H1 (cell line): ENCODE measurements at regions not wholly inside any gene's neighbourhood (a gene's known extent, or its start where the extent isn't known, plus 50 kb on each side); places are given as distances from the start of the nearest gene placed in this dataset.

ENCODE experiments used
- CTCF ChIA-PET: fragments of 300-600 bp; sonication (Branson Sonifier 250); formaldehyde crosslinking; loops from one replicate; lab custom pipeline; 2021; ENCODE audit not compliant: partially characterized antibody; lab: Charles Lee
- POLR2A ChIA-PET: fragments of 300-600 bp; sonication (Branson Sonifier 250); formaldehyde crosslinking; loops from one replicate; lab custom pipeline; 2021; ENCODE audit warnings: inconsistent platforms; ENCODE audit not compliant: partially characterized antibody; lab: Charles Lee
- DNase-seq, 2 experiments: peaks; one replicate each; pipeline versions ENCODE4 v3.0.0 to v3.0.0-alpha.2; 2010 to 2022; ENCODE audit warnings: low spot score in 2 of 2, low read depth in 1 of 2, mixed read lengths in 1 of 2
- FAIRE-seq: peaks from 2 replicates; lab custom pipeline; 2011; peaks lifted over from hg19 to GRCh38; lab: Jason Lieb, UNC
- H2AFZ ChIP-seq: 2 replicates; pipeline ENCODE4 v1.8.1; 2012; ENCODE audit warnings: low read length, inconsistent platforms
- H2AK5ac ChIP-seq: 2 replicates; pipeline ENCODE4 v1.6.1; 2013; ENCODE audit warnings: low read depth, low read length
- H2BK120ac ChIP-seq: replicated peaks from 2 replicates; pipeline ENCODE3; 2013; ENCODE audit warnings: low read depth, low read length, inconsistent platforms
- H2BK12ac ChIP-seq: 2 replicates; pipeline ENCODE4 v1.6.1; 2013; ENCODE audit warnings: low read depth, low read length
- H2BK15ac ChIP-seq: 2 replicates; pipeline ENCODE4 v1.6.1; 2013; ENCODE audit warnings: low read length
- H2BK20ac ChIP-seq: 2 replicates; pipeline ENCODE4 v1.6.1; 2013; ENCODE audit warnings: low read length
- H2BK5ac ChIP-seq: 2 replicates; pipeline ENCODE4 v1.6.1; 2013; ENCODE audit warnings: low read depth, low read length
- H3K14ac ChIP-seq: 2 replicates; pipeline ENCODE4 v1.6.1; 2013; ENCODE audit warnings: inconsistent platforms; ENCODE audit not compliant: insufficient read length
- H3K18ac ChIP-seq: 2 replicates; pipeline ENCODE4 v1.6.1; 2013; ENCODE audit warnings: low read length; ENCODE audit errors: extremely low read depth
- H3K23ac ChIP-seq: 2 replicates; pipeline ENCODE4 v1.6.1; 2013; ENCODE audit warnings: inconsistent platforms; ENCODE audit not compliant: insufficient read length
- H3K23me2 ChIP-seq: 2 replicates; pipeline ENCODE4 v1.6.1; 2013; ENCODE audit warnings: low read depth, low read length
- H3K27ac ChIP-seq: 2 replicates; pipeline ENCODE4 v1.6.1; 2011; ENCODE audit warnings: low read depth, low read length, inconsistent platforms
- H3K27me3 ChIP-seq, 4 experiments: replicated peaks in 1 of 4; 1 replicate in 1 of 4; 2 replicates in 3 of 4; pipeline versions ENCODE4 v1.6.1 to v1.8.1; 2011 to 2013; ENCODE audit warnings: low read length in 3 of 4, mild to moderate bottlenecking in 3 of 4, inconsistent platforms in 2 of 4, mixed read lengths in 2 of 4, moderate library complexity in 1 of 4; ENCODE audit not compliant: control insufficient read depth in 3 of 4, insufficient read depth in 3 of 4; ENCODE audit errors: extremely low read depth in 1 of 4
- H3K36me3 ChIP-seq, 4 experiments: 2 replicates each; pipeline versions ENCODE4 v1.6.1 to v1.8.1; 2011 to 2013; ENCODE audit warnings: mild to moderate bottlenecking in 4 of 4, low read length in 3 of 4, moderate library complexity in 2 of 4, control low read depth in 1 of 4, inconsistent platforms in 1 of 4; ENCODE audit not compliant: insufficient read depth in 4 of 4, control insufficient read depth in 2 of 4
- H3K4ac ChIP-seq: replicated peaks from 2 replicates; pipeline ENCODE3; 2013; ENCODE audit warnings: low read length, low read depth, mixed read lengths, inconsistent platforms; ENCODE audit not compliant: insufficient read length
- H3K4me1 ChIP-seq, 4 experiments: replicated peaks in 1 of 4; 1 replicate in 1 of 4; 2 replicates in 3 of 4; pipeline versions ENCODE4 v1.6.1 to v1.8.1; 2011 to 2013; ENCODE audit warnings: low read length in 3 of 4, inconsistent platforms in 2 of 4, mixed read lengths in 1 of 4; ENCODE audit not compliant: insufficient read depth in 4 of 4, control insufficient read depth in 3 of 4
- H3K4me2 ChIP-seq, 2 experiments: 2 replicates each; pipeline versions ENCODE4 v1.6.1 to v1.8.1; 2011 to 2013; ENCODE audit warnings: low read depth in 2 of 2, low read length in 2 of 2, control low read depth in 1 of 2, inconsistent platforms in 1 of 2, mild to moderate bottlenecking in 1 of 2; ENCODE audit not compliant: insufficient read depth in 1 of 2
- H3K4me3 ChIP-seq, 4 experiments: fragments of 200-600, 300-600 bp in 1 of 4; sonication (generic), shearing (Covaris generic), sonication (Bioruptor Twin) in 1 of 4; 2 replicates each; pipeline versions ENCODE4 v1.5.1 to v1.8.1; 2011 to 2016; ENCODE audit warnings: low read length in 4 of 4, low read depth in 3 of 4, control low read depth in 2 of 4, inconsistent platforms in 2 of 4, mild to moderate bottlenecking in 2 of 4, mixed read lengths in 1 of 4, moderate library complexity in 1 of 4; ENCODE audit not compliant: insufficient read depth in 2 of 4; ENCODE audit errors: extremely low read depth in 1 of 4
- H3K56ac ChIP-seq: replicated peaks from 2 replicates; pipeline ENCODE3; 2013; ENCODE audit warnings: low read depth, mild to moderate bottlenecking, mixed read lengths, low read length, inconsistent platforms; ENCODE audit not compliant: insufficient read length
- H3K79me1 ChIP-seq: 2 replicates; pipeline ENCODE4 v1.6.1; 2013; ENCODE audit warnings: low read depth, low read length, control low read depth
- H3K79me2 ChIP-seq, 2 experiments: 2 replicates each; pipeline versions ENCODE4 v1.6.1 to v1.8.1; 2012 to 2013; ENCODE audit warnings: low read length in 2 of 2, mild to moderate bottlenecking in 2 of 2, inconsistent platforms in 1 of 2; ENCODE audit not compliant: insufficient read depth in 2 of 2, control insufficient read depth in 1 of 2
- H3K9ac ChIP-seq, 4 experiments: replicated peaks in 1 of 4; 1 replicate in 1 of 4; 2 replicates in 3 of 4; pipeline versions ENCODE4 v1.6.1 to v1.8.1; 2011 to 2013; ENCODE audit warnings: low read depth in 3 of 4, low read length in 3 of 4, control low read depth in 2 of 4, mild to moderate bottlenecking in 2 of 4, moderate library complexity in 2 of 4, inconsistent platforms in 1 of 4; ENCODE audit errors: extremely low read depth in 1 of 4
- H3K9me3 ChIP-seq, 2 experiments: 2 replicates each; pipeline versions ENCODE4 v1.6.1 to v1.8.1; 2012 to 2013; ENCODE audit warnings: mild to moderate bottlenecking in 2 of 2, moderate library complexity in 2 of 2, control low read depth in 1 of 2, inconsistent platforms in 1 of 2, low read depth in 1 of 2, low read length in 1 of 2, mixed read lengths in 1 of 2; ENCODE audit not compliant: insufficient read depth in 2 of 2
- H4K20me1 ChIP-seq, 2 experiments: replicated peaks in 1 of 2; 2 replicates each; pipeline versions ENCODE3 to v1.8.1; 2011 to 2013; ENCODE audit warnings: inconsistent platforms in 2 of 2, low read length in 2 of 2, mild to moderate bottlenecking in 1 of 2; ENCODE audit not compliant: insufficient read depth in 2 of 2, control insufficient read depth in 1 of 2
- H4K5ac ChIP-seq: 2 replicates; pipeline ENCODE4 v1.6.1; 2013; ENCODE audit warnings: low read length, low read depth, mixed read lengths, inconsistent platforms; ENCODE audit not compliant: insufficient read length
- H4K8ac ChIP-seq: 2 replicates; pipeline ENCODE4 v1.8.0; 2013; ENCODE audit warnings: mild to moderate bottlenecking, moderate library complexity, low read length, inconsistent platforms; ENCODE audit not compliant: insufficient read depth; ENCODE audit errors: extremely low read depth
- H4K91ac ChIP-seq: replicated peaks from 2 replicates; pipeline ENCODE3; 2013; ENCODE audit warnings: low read length, mixed read lengths, inconsistent platforms; ENCODE audit not compliant: insufficient read length
- BACH1 ChIP-seq: IDR thresholded peaks from 2 replicates; pipeline ENCODE4 v1.6.1; 2012; ENCODE audit warnings: low read length, improper control_type of control experiment
- HDAC2 ChIP-seq, 2 experiments: fragments of 300-600 bp in 1 of 2; sonication (generic) in 1 of 2; IDR thresholded peaks; 2 replicates each; pipeline ENCODE4 v1.6.1; 2011 to 2012; ENCODE audit warnings: low read depth in 2 of 2, low read length in 2 of 2, mild to moderate bottlenecking in 2 of 2, moderate library complexity in 2 of 2, borderline replicate concordance in 1 of 2, inconsistent platforms in 1 of 2
- RBBP5 ChIP-seq: IDR thresholded peaks from 2 replicates; pipeline ENCODE4 v1.7.1; 2012; ENCODE audit warnings: low read depth, mild to moderate bottlenecking, inconsistent platforms, low read length, moderate library complexity, borderline replicate concordance
- RNF2 ChIP-seq: fragments of 200-900, 300-1000 bp; sonication (generic); IDR thresholded peaks from 2 replicates; pipeline ENCODE4 v1.7.1; 2016; ENCODE audit warnings: borderline replicate concordance, low read depth, mild to moderate bottlenecking, antibody characterized with exemption, low read length; ENCODE audit not compliant: poor library complexity, severe bottlenecking; ENCODE audit errors: missing control alignments
- SP2 ChIP-seq: IDR thresholded peaks from 2 replicates; pipeline ENCODE4 v1.6.1; 2012; ENCODE audit warnings: mild to moderate bottlenecking, low read length, inconsistent platforms
- WGBS, 2 experiments: shearing (Covaris generic) in 1 of 2; methylation state at CpG; one replicate each; pipeline versions ENCODE4 v1.1.6 to v1.1.7; 2013 to 2015; ENCODE audit warnings: low lambda C conversion rate in 2 of 2, mixed read lengths in 2 of 2, inconsistent platforms in 1 of 2, low coverage in 1 of 2, missing lambda C conversion rate in 1 of 2; ENCODE audit not compliant: insufficient replicate concordance in 2 of 2, insufficient coverage in 1 of 2, insufficient read length in 1 of 2; ENCODE audit errors: extremely low coverage in 1 of 2, missing lambda C conversion rate in 1 of 2; 5-methylcytosine and 5-hydroxymethylcytosine counted together

- H3K9ac ChIP-seq: no peak overlapping the region
- H2BK15ac ChIP-seq: no peak overlapping the region
- ChIA-PET CTCF (interaction anchor here (0.8 kb wide), 1 partner anchor 14 kb away, joined by 3 read pairs; no protein-coding TSS in a partner anchor), POLR2A (no interaction called here)
- no peak overlapping the region for H3K56ac ChIP-seq
- no peaks in the 10 kb centered on the region; the same call in 1 of the 2 replicates for H3K23me2 ChIP-seq
- peaks cover 0 to 1% (median 0%) of the 10 kb centered on the region in 4 experiments; a peak in 1 of 7 replicates for H3K27me3 ChIP-seq
- H2AK5ac ChIP-seq: no peak overlapping the region
- H3K79me2 ChIP-seq: no peaks in the 10 kb centered on the region
- no peaks in the 10 kb centered on the region for H4K20me1 ChIP-seq
- no peaks in the 10 kb centered on the region for H3K36me3 ChIP-seq
- H2BK12ac ChIP-seq: no peak overlapping the region
- no peaks in the 10 kb centered on the region for H3K79me1 ChIP-seq
- no peak overlapping the region for H2BK120ac ChIP-seq
- H2AFZ ChIP-seq: no peak overlapping the region
- no peak overlapping the region for H3K23ac ChIP-seq
- H3K9me3 ChIP-seq: no peaks in the 10 kb centered on the region
- no peak for FAIRE-seq
- H3K14ac ChIP-seq: no peak overlapping the region
- no peak overlapping the region for H3K27ac ChIP-seq
- no peak overlapping the region for H3K4me2 ChIP-seq
- TF ChIP-seq HDAC2 (IDR thresholded peaks at IDR 0.05; ENCODE audit: borderline replicate concordance in 1 of 2, low read depth in 2 of 2, low read length in 2 of 2) (no peak), RBBP5 (no peak), RNF2 (no peak), BACH1 (no peak), SP2 (no peak)
- TF ChIP-seq, all 59 proteins: peak for 0
- no peak overlapping the region for H3K4me3 ChIP-seq
- H2BK5ac ChIP-seq: no peak overlapping the region
- no peak overlapping the region for H4K91ac ChIP-seq
- no peak overlapping the region for H4K5ac ChIP-seq
- H3K18ac ChIP-seq: no peak overlapping the region
- H3K4ac ChIP-seq: no peak overlapping the region
- DNase-seq: no peak
- H4K8ac ChIP-seq: no peak overlapping the region
- WGBS, 2 experiments: 88% methylated on average over 3 of the region's 3 CpGs; no CpG with 5 or more reads in 1 of the 2 experiments
- H2BK20ac ChIP-seq: no peak overlapping the region
- no peaks in the 10 kb centered on the region for H3K4me1 ChIP-seq
These were observed 516.5 kb downstream of the SUCLA2 start for GRCh38 chr13:47484548-47484947.
